Testis (tissue), 2 donors: ENCODE measurements at regions not wholly inside any gene's neighbourhood (a gene's known extent, or its start where the extent isn't known, plus 50 kb on each side); places are given as distances from the start of the nearest gene placed in this dataset.

Experiments used
- POLR2A ChIP-seq: fragments of 450-650 bp; IDR thresholded peaks from one replicate; pipeline ENCODE4 v1.6.1; 2017; ENCODE audit warnings: antibody characterized with exemption, mild to moderate bottlenecking, moderate library complexity
- TF ChIP-seq, protein P1 (sequence below), 3 experiments: fragments of 450-650 bp in 2 of 3; fragments of 200-600 bp in 1 of 3; sonication (generic) in 1 of 3; IDR thresholded peaks; one replicate each; pipeline ENCODE4 v1.5.1; 2016 to 2019; ENCODE audit warnings: antibody characterized with exemption in 3 of 3, mild to moderate bottlenecking in 2 of 3, moderate library complexity in 1 of 3

DNA sequence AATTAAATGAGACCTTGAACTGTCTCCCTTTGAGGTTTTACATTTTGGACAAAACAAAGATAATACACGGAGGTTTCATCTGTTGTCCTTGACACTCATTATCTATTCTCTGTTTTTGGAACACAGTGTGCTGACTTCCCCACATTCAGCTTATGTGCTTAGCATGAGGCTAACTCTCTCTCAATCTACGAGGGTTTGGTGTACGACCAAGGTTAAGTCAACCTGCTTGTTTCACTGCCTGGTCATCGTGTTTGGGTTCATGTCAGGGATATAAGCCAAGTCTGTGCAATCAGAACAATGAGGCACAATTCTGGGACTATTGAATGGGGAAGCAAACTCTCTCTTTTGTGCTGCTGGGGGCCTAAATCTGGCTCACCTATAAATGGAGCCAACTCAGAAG lies 328.5 kb upstream of the USP25 start:
- TF ChIP-seq, protein P1, sequence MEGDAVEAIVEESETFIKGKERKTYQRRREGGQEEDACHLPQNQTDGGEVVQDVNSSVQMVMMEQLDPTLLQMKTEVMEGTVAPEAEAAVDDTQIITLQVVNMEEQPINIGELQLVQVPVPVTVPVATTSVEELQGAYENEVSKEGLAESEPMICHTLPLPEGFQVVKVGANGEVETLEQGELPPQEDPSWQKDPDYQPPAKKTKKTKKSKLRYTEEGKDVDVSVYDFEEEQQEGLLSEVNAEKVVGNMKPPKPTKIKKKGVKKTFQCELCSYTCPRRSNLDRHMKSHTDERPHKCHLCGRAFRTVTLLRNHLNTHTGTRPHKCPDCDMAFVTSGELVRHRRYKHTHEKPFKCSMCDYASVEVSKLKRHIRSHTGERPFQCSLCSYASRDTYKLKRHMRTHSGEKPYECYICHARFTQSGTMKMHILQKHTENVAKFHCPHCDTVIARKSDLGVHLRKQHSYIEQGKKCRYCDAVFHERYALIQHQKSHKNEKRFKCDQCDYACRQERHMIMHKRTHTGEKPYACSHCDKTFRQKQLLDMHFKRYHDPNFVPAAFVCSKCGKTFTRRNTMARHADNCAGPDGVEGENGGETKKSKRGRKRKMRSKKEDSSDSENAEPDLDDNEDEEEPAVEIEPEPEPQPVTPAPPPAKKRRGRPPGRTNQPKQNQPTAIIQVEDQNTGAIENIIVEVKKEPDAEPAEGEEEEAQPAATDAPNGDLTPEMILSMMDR (IDR thresholded peaks at IDR 0.05), result no peak
- no peak for TF ChIP-seq POLR2A
